GM18499 (cell line): ENCODE measurements at regions not wholly inside any gene's neighbourhood (a gene's known extent, or its start where the extent isn't known, plus 50 kb on each side); places are given as distances from the start of the nearest gene placed in this dataset.

Experiments
- ATAC-seq: cut with Tn5 transposase; IDR thresholded peaks from one replicate; pipeline ENCODE4 v1.9.1; 2021; ENCODE audit warnings: moderate number of reproducible peaks; ENCODE audit not compliant: insufficient read depth, unreplicated experiment

- no peak for ATAC-seq
These were observed 63.6 kb upstream of the NUDT4 start for GRCh38 chr12:93314177-93314497.

- no peak for ATAC-seq
These were observed 62.3 kb upstream of the NUDT4 start for GRCh38 chr12:93315385-93315906.

- ATAC-seq = no peak
These were observed 61.7 kb upstream of the NUDT4 start for GRCh38 chr12:93315907-93316622.

- ATAC-seq = no peak
These were observed 61.1 kb upstream of the NUDT4 start for GRCh38 chr12:93316623-93316971.

GRCh38 chr12:93317227-93317626 lies 60.5 kb upstream of the NUDT4 start:
- no peak for ATAC-seq

- no peak for ATAC-seq
These were observed 58.8 kb upstream of the NUDT4 start for GRCh38 chr12:93318720-93319522.

GRCh38 chr12:93319523-93320050 lies 58.1 kb upstream of the NUDT4 start:
- no peak for ATAC-seq

GRCh38 chr12:93322784-93323183 lies 54.9 kb upstream of the NUDT4 start:
- no peak for ATAC-seq

- no peak for ATAC-seq
These were observed 53.9 kb upstream of the NUDT4 start for GRCh38 chr12:93323625-93324329.

- no peak for ATAC-seq
These were observed 51.9 kb upstream of the NUDT4 start for GRCh38 chr12:93325855-93326254.
